ENCODE measurements at regions not wholly inside any gene's neighbourhood (a gene's known extent, or its start where the extent isn't known, plus 50 kb on each side); places are given as distances from the start of the nearest gene placed in this dataset.

DNA sequence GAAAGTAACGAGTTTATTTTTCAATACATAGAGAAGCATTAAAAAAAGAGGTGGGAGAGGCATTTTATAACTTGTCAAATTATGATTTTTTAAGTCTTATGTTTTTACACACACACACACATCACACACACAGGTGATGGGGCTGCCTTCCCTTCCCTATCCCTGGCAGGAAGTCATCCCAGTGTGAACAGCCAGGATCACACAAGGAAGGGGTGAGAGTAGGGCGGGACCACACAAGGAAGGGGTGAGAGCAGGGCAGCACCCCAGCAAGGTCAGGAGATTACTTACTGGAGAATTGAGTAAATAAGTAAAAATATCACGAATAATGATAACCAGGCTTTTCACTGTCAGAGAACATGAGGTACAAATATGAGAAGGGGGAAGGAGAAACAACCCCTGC, 372.6 kb downstream of the SEC23A start:
- no peak overlapping the region for H3K4me3 ChIP-seq (ENCODE audit: low read length)
- no peak overlapping the region for H3K27ac ChIP-seq (ENCODE audit: low read length)
- no peaks in the 10 kb centered on the region for H3K9me3 ChIP-seq (ENCODE audit: control insufficient read depth, low read depth, low read length)
- no peaks in the 10 kb centered on the region for H3K36me3 ChIP-seq (ENCODE audit: control insufficient read depth, low read depth, low read length)
- H3K4me1 ChIP-seq (ENCODE audit: control insufficient read depth, low read depth, low read length) = no peaks in the 10 kb centered on the region
- no peaks in the 10 kb centered on the region for H3K27me3 ChIP-seq (ENCODE audit: control insufficient read depth, insufficient read depth, low read length)
- H3K9ac ChIP-seq (ENCODE audit: low read length) = no peak overlapping the region

DNA sequence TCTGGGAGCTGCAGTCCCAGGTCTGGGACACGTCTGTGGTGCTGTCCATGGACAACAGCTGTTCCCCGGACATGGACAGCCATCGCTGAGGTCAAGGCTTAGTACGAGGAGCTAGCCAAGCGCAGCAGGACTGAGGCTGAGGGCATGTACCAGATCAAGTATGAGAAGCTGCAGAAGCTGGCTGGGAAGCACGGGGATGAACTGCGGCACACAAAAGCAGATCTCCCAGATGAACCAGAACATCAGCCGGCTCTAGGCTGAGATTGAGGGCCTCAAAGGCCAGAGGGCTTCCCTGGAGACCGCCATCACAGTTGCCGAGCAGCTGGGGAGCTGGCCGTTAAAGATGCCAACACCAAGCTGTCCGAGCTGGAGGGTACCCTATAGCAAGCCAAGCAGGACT, 375.3 kb downstream of the SEC23A start:
- Histone ChIP-seq H3K27me3 (ENCODE audit: control insufficient read depth, insufficient read depth, low read length) (no peaks in the 10 kb centered on the region), H3K4me1 (ENCODE audit: control insufficient read depth, low read depth, low read length) (no peaks in the 10 kb centered on the region), H3K4me3 (ENCODE audit: low read length) (no peak overlapping the region), H3K9ac (ENCODE audit: low read length) (no peak overlapping the region), H3K9me3 (ENCODE audit: control insufficient read depth, low read depth, low read length) (no peaks in the 10 kb centered on the region), H3K36me3 (ENCODE audit: control insufficient read depth, low read depth, low read length) (no peaks in the 10 kb centered on the region), H3K27ac (ENCODE audit: low read length) (no peak overlapping the region)

DNA sequence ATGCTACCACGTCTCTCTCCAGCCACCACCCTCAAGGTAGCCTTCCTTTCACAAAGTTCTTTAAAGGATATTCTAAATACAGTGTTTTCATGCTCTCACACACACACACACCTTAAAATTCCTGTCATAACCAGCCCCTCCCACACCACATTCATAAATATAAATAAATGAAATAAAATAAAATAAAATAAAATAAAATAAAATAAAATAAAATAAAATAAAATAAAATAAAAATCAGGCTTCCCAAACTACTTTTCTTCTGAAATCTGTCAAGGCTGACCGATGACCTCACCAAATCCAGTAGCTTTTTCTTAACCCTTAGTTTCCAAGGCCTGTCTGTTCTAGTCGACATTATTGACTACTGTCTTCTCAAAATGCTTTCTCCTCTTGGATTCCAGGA, 378.4 kb downstream of the SEC23A start:
- Histone ChIP-seq H3K4me1 (ENCODE audit: control insufficient read depth, low read depth, low read length) (no peaks in the 10 kb centered on the region), H3K27me3 (ENCODE audit: control insufficient read depth, insufficient read depth, low read length) (no peaks in the 10 kb centered on the region), H3K9me3 (ENCODE audit: control insufficient read depth, low read depth, low read length) (no peaks in the 10 kb centered on the region), H3K27ac (ENCODE audit: low read length) (no peak overlapping the region), H3K9ac (ENCODE audit: low read length) (no peak overlapping the region), H3K4me3 (ENCODE audit: low read length) (no peak overlapping the region), H3K36me3 (ENCODE audit: control insufficient read depth, low read depth, low read length) (no peaks in the 10 kb centered on the region)

DNA sequence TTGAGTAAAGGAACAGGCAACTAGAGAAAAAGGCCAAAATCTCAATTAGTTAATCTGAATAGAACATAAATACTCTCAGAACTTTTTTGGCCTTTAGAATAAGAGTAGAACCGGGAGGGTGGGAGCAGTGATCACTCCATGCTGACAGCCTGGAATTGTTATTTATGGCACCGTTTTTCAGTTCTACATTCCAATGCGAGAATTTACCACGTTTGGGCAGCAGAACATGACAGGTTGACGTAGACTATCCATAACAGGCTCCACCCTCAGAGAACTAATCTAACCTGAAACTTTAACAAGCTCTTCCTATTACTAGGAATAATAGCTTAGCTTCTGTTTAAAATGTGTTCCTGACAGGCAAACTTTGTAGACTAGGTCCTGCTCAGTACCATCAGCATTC, 379.1 kb downstream of the SEC23A start:
- no peak overlapping the region for H3K27ac ChIP-seq (ENCODE audit: low read length)
- no peaks in the 10 kb centered on the region for H3K36me3 ChIP-seq (ENCODE audit: control insufficient read depth, low read depth, low read length)
- H3K9me3 ChIP-seq (ENCODE audit: control insufficient read depth, low read depth, low read length) = no peaks in the 10 kb centered on the region
- no peaks in the 10 kb centered on the region for H3K4me1 ChIP-seq (ENCODE audit: control insufficient read depth, low read depth, low read length)
- no peak overlapping the region for H3K9ac ChIP-seq (ENCODE audit: low read length)
- no peak overlapping the region for H3K4me3 ChIP-seq (ENCODE audit: low read length)
- H3K27me3 ChIP-seq (ENCODE audit: control insufficient read depth, insufficient read depth, low read length) = no peaks in the 10 kb centered on the region

DNA sequence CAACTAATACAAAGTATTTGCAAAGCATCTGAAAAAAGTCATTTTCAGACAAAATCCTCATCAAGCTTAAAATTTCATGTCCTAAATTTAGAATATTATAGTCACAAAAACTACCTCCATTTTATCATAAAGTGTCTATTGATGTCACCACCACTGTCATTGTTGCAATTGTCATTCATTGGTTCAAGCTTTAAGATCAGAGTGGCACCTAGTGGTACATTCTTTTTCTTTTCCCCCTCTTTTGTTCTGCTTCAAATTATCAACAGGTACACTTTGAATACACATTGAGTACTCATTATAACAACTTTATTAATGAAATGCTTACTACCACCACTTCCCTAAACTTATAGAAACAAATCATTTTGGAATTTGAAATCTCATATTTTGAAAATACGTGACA, 379.8 kb downstream of the SEC23A start:
- Histone ChIP-seq H3K36me3 (ENCODE audit: control insufficient read depth, low read depth, low read length) (no peaks in the 10 kb centered on the region), H3K27me3 (ENCODE audit: control insufficient read depth, insufficient read depth, low read length) (no peaks in the 10 kb centered on the region), H3K4me1 (ENCODE audit: control insufficient read depth, low read depth, low read length) (no peaks in the 10 kb centered on the region), H3K9me3 (ENCODE audit: control insufficient read depth, low read depth, low read length) (no peaks in the 10 kb centered on the region), H3K4me3 (ENCODE audit: low read length) (no peak overlapping the region), H3K27ac (ENCODE audit: low read length) (no peak overlapping the region), H3K9ac (ENCODE audit: low read length) (no peak overlapping the region)

DNA sequence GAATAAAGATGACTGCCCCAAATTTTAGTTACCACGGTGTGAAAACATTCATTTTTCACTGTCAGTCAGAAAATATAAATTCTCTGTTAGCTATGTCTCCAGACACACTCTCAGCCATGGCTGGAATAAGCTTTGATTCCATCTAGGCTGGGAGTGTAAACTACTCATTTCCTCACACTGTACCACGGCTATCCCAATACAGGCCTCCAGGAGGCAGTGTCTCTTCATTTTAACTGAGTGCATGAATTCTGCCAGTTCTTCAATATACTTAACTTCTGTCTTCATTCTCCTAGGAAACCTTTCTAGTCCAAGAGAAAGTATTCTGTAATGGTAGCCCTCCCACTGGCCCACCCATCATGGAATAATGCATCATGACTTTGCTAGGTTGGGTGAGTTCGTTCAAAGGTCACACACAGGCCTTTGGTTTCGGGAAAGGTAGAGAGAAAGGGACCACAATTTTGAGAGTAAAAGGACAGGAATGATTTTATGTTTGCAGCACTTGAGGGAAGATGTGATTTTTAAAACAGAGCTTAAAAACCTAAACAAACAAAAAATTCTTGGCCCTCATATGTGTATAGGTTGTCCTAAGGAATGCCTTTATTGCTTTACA, 381.1 kb downstream of the SEC23A start:
- Histone ChIP-seq H3K4me3 (ENCODE audit: low read length) (no peak overlapping the region), H3K27me3 (ENCODE audit: control insufficient read depth, insufficient read depth, low read length) (no peaks in the 10 kb centered on the region), H3K4me1 (ENCODE audit: control insufficient read depth, low read depth, low read length) (no peaks in the 10 kb centered on the region), H3K36me3 (ENCODE audit: control insufficient read depth, low read depth, low read length) (no peaks in the 10 kb centered on the region), H3K9ac (ENCODE audit: low read length) (no peak overlapping the region), H3K9me3 (ENCODE audit: control insufficient read depth, low read depth, low read length) (no peaks in the 10 kb centered on the region), H3K27ac (ENCODE audit: low read length) (no peak overlapping the region)

DNA sequence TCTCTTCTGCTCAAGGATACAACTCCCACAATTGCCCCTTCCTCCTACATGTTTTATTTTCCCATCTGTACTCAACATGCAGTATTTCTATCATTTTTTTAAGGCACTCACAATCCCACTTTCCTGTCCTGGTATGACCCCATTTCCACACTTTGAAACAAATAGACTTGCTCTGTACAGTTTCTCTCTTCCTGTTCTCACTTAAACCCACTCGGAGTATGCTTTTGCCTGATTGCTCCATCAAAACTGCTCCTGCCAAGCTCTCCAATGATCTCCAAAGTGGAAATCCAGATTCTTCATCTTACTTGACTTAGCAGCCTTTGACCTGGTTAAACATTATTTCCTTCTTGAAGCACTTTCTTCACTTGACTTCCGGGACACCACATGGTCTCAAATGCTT, 384.5 kb downstream of the SEC23A start:
- no peaks in the 10 kb centered on the region for H3K4me1 ChIP-seq (ENCODE audit: control insufficient read depth, low read depth, low read length)
- no peak overlapping the region for H3K27ac ChIP-seq (ENCODE audit: low read length)
- no peak overlapping the region for H3K9ac ChIP-seq (ENCODE audit: low read length)
- no peak overlapping the region for H3K4me3 ChIP-seq (ENCODE audit: low read length)
- H3K27me3 ChIP-seq (ENCODE audit: control insufficient read depth, insufficient read depth, low read length) = no peaks in the 10 kb centered on the region
- no peaks in the 10 kb centered on the region for H3K36me3 ChIP-seq (ENCODE audit: control insufficient read depth, low read depth, low read length)
- H3K9me3 ChIP-seq (ENCODE audit: control insufficient read depth, low read depth, low read length) = no peaks in the 10 kb centered on the region

DNA sequence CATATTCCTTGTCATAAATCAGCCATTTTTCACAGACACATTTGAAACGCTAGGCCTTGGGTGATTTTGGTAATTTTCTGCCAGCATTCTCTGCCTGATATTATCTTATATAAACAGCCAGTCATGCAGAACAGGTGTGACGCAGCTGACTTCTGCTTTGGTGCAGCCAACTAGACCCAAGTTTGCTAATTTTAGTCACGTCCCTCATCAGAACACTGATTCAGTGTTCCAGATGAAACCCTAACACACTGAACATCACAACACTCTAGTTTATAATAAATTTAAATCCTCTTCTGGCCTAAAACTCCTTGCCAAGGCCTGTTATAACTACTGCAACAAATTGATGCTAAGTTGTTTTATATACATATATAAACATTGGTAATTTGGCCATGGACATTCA, 386.1 kb downstream of the SEC23A start:
- Histone ChIP-seq H3K36me3 (ENCODE audit: control insufficient read depth, low read depth, low read length) (no peaks in the 10 kb centered on the region), H3K4me3 (ENCODE audit: low read length) (no peak overlapping the region), H3K27ac (ENCODE audit: low read length) (no peak overlapping the region), H3K4me1 (ENCODE audit: control insufficient read depth, low read depth, low read length) (no peaks in the 10 kb centered on the region), H3K9ac (ENCODE audit: low read length) (no peak overlapping the region), H3K9me3 (ENCODE audit: control insufficient read depth, low read depth, low read length) (no peaks in the 10 kb centered on the region), H3K27me3 (ENCODE audit: control insufficient read depth, insufficient read depth, low read length) (no peaks in the 10 kb centered on the region)

DNA sequence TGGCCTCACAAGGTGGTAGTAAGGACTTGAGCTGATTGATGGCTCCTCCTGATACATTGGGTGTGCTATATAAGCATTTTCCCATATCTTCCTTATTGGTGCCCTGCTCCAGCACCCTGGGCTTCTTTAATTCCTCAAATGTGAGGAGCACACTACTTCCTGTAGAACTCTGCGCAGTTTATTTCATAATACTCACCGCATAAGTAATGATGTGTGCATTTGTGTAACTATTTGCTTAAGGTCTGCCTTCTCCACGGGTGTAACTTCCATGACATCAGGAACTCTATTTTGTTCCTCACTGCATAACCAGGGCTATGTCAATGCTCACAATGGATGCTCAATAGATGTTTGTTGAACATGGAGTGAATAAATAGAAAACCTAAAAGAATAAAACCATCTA, 392.2 kb downstream of the SEC23A start:
- Histone ChIP-seq H3K27ac (ENCODE audit: low read length) (no peak overlapping the region), H3K27me3 (ENCODE audit: control insufficient read depth, insufficient read depth, low read length) (no peaks in the 10 kb centered on the region)

DNA sequence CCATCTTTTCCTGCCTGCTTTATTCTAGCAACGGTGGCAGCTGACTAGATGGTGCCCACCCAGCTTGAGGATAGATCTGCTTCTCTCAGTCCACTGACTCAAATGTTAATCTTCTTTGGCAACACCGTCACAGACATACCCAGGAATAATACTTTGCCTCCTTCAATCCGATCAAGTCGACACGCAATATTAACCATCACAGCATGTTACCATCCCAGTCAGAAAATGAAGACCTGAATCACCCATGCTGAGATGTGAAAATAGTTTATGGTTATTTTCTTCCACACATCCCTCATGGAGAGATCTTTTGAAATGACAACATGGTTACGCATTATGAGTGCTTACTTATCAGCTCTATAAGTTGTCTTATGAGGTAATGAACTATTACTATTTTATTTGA, 392.8 kb downstream of the SEC23A start:
- Histone ChIP-seq H3K4me1 (ENCODE audit: control insufficient read depth, low read depth, low read length) (no peaks in the 10 kb centered on the region), H3K27ac (ENCODE audit: low read length) (no peak overlapping the region), H3K9me3 (ENCODE audit: control insufficient read depth, low read depth, low read length) (no peaks in the 10 kb centered on the region), H3K9ac (ENCODE audit: low read length) (no peak overlapping the region), H3K4me3 (ENCODE audit: low read length) (no peak overlapping the region), H3K27me3 (ENCODE audit: control insufficient read depth, insufficient read depth, low read length) (no peaks in the 10 kb centered on the region), H3K36me3 (ENCODE audit: control insufficient read depth, low read depth, low read length) (no peaks in the 10 kb centered on the region)

More for the DNA sequence above, 392.2 kb downstream of the SEC23A start:
- H3K36me3 ChIP-seq (ENCODE audit: control insufficient read depth, low read depth, low read length) = no peaks in the 10 kb centered on the region
- no peaks in the 10 kb centered on the region for H3K4me1 ChIP-seq (ENCODE audit: control insufficient read depth, low read depth, low read length)
- no peaks in the 10 kb centered on the region for H3K9me3 ChIP-seq (ENCODE audit: control insufficient read depth, low read depth, low read length)
- no peak overlapping the region for H3K4me3 ChIP-seq (ENCODE audit: low read length)
- no peak overlapping the region for H3K9ac ChIP-seq (ENCODE audit: low read length)

DNA sequence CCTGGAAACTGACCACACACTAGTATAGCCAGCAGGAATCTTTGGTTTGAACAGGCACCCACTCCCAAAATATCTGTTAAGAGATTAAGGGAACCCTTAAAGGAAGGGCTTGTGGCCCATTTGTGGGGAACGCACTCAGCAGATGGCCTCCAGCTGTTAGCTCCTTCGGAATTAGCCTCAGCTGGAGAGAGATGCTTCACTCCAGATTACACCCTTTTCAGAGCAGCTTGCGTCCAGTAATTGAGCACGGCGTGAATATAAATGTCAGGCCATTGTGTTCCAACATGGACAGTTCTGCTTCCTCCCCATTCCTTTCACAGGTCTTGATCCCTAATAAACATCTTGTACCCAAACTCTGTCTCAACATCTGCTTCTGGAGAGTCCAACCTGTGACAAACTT, 397.8 kb downstream of the SEC23A start:
- Histone ChIP-seq H3K4me1 (ENCODE audit: control insufficient read depth, low read depth, low read length) (no peaks in the 10 kb centered on the region), H3K9me3 (ENCODE audit: control insufficient read depth, low read depth, low read length) (no peaks in the 10 kb centered on the region), H3K27ac (ENCODE audit: low read length) (no peak overlapping the region), H3K9ac (ENCODE audit: low read length) (no peak overlapping the region), H3K36me3 (ENCODE audit: control insufficient read depth, low read depth, low read length) (no peaks in the 10 kb centered on the region), H3K27me3 (ENCODE audit: control insufficient read depth, insufficient read depth, low read length) (no peaks in the 10 kb centered on the region), H3K4me3 (ENCODE audit: low read length) (no peak overlapping the region)

DNA sequence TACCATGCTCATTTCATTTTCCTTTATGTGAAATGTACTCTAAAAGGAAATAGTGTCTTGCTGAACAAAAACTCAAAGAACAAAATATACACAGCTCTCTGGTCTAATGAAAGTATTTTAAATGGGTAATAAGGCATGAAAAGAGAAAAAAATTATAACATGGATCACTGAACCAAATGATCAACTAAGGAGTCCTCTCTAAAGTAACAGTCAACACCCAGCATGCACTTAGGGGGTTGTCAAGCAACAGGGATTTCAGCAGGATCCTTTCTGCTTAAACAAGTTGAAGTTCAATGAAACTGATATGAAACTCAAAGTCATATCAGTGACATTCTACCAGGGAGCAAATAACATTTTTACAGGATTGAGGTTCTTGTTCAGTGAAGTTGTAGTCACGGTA, 398.8 kb downstream of the SEC23A start:
- Histone ChIP-seq H3K27me3 (ENCODE audit: control insufficient read depth, insufficient read depth, low read length) (no peaks in the 10 kb centered on the region), H3K9ac (ENCODE audit: low read length) (no peak overlapping the region), H3K9me3 (ENCODE audit: control insufficient read depth, low read depth, low read length) (no peaks in the 10 kb centered on the region), H3K4me3 (ENCODE audit: low read length) (no peak overlapping the region), H3K36me3 (ENCODE audit: control insufficient read depth, low read depth, low read length) (no peaks in the 10 kb centered on the region), H3K4me1 (ENCODE audit: control insufficient read depth, low read depth, low read length) (no peaks in the 10 kb centered on the region), H3K27ac (ENCODE audit: low read length) (no peak overlapping the region)
